Endodermal cell (in vitro differentiated cells): ENCODE measurements at regions not wholly inside any gene's neighbourhood (a gene's known extent, or its start where the extent isn't known, plus 50 kb on each side); places are given as distances from the start of the nearest gene placed in this dataset.

ENCODE experiments used
- DNase-seq: peaks from one replicate; pipeline ENCODE4 v3.0.0-alpha.2; 2017
- H3K27ac ChIP-seq: 2 replicates; pipeline ENCODE4 v1.5.1; 2013; ENCODE audit warnings: mild to moderate bottlenecking, low read depth, low read length, moderate library complexity
- H3K27me3 ChIP-seq: 2 replicates; pipeline ENCODE4 v1.6.1; 2013; ENCODE audit warnings: mild to moderate bottlenecking, low read length, moderate library complexity; ENCODE audit not compliant: insufficient read depth, control insufficient read depth, poor library complexity, severe bottlenecking
- H3K36me3 ChIP-seq: 2 replicates; pipeline ENCODE4 v1.7.0; 2013; ENCODE audit warnings: mild to moderate bottlenecking, low read length, moderate library complexity; ENCODE audit not compliant: control insufficient read depth, insufficient read depth
- H3K4me1 ChIP-seq: one replicate; pipeline ENCODE4 v1.7.0; 2013; ENCODE audit warnings: low read length; ENCODE audit not compliant: control insufficient read depth, insufficient read depth
- H3K4me3 ChIP-seq: 2 replicates; pipeline ENCODE4 v1.5.1; 2013; ENCODE audit warnings: mild to moderate bottlenecking, low read length, moderate library complexity
- H3K9ac ChIP-seq: 2 replicates; pipeline ENCODE4 v1.6.1; 2013; ENCODE audit warnings: mild to moderate bottlenecking, low read length, moderate library complexity; ENCODE audit not compliant: poor library complexity, severe bottlenecking; ENCODE audit errors: extremely low read depth
- H3K9me3 ChIP-seq: 2 replicates; pipeline ENCODE4 v1.6.1; 2013; ENCODE audit warnings: mild to moderate bottlenecking, low read length, moderate library complexity; ENCODE audit not compliant: control insufficient read depth
- H3K27ac Mint-ChIP-seq: 2 replicates; pipeline ENCODE4 v1.8.0; 2020; ENCODE audit warnings: mixed read lengths
- H3K27me3 Mint-ChIP-seq: 2 replicates; pipeline ENCODE4 v1.8.0; 2021; ENCODE audit warnings: mild to moderate bottlenecking, mixed read lengths; ENCODE audit not compliant: insufficient read depth
- H3K36me3 Mint-ChIP-seq: 2 replicates; pipeline ENCODE4 v1.8.0; 2020; ENCODE audit warnings: low read depth, mixed read lengths
- H3K4me1 Mint-ChIP-seq: 2 replicates; pipeline ENCODE4 v1.8.0; 2020; ENCODE audit warnings: mixed read lengths
- H3K4me3 Mint-ChIP-seq: 2 replicates; pipeline ENCODE4 v1.8.0; 2020; ENCODE audit warnings: mild to moderate bottlenecking, moderate library complexity, mixed read lengths
- H3K9me3 Mint-ChIP-seq: 2 replicates; pipeline ENCODE4 v1.8.0; 2020; ENCODE audit warnings: mild to moderate bottlenecking, mixed read lengths
- WGBS, 2 experiments: methylation state at CpG; one replicate each; pipeline versions ENCODE4 v1.1.5 to v1.1.7; 2013; ENCODE audit warnings: missing lambda C conversion rate in 2 of 2, mixed read lengths in 1 of 2; ENCODE audit not compliant: insufficient coverage in 1 of 2, insufficient read length in 1 of 2; 5-methylcytosine and 5-hydroxymethylcytosine counted together
- TF ChIP-seq, protein P1 (sequence below): fragments of 200-600 bp; sonication (generic); conservative IDR thresholded peaks from 2 replicates; pipeline ENCODE4 v1.5.0; 2021; ENCODE audit warnings: antibody characterized with exemption, mild to moderate bottlenecking

- TF ChIP-seq, protein P1, sequence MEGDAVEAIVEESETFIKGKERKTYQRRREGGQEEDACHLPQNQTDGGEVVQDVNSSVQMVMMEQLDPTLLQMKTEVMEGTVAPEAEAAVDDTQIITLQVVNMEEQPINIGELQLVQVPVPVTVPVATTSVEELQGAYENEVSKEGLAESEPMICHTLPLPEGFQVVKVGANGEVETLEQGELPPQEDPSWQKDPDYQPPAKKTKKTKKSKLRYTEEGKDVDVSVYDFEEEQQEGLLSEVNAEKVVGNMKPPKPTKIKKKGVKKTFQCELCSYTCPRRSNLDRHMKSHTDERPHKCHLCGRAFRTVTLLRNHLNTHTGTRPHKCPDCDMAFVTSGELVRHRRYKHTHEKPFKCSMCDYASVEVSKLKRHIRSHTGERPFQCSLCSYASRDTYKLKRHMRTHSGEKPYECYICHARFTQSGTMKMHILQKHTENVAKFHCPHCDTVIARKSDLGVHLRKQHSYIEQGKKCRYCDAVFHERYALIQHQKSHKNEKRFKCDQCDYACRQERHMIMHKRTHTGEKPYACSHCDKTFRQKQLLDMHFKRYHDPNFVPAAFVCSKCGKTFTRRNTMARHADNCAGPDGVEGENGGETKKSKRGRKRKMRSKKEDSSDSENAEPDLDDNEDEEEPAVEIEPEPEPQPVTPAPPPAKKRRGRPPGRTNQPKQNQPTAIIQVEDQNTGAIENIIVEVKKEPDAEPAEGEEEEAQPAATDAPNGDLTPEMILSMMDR, result peak; percentile 50
- Mint-ChIP-seq H3K27ac (no peak overlapping the region), H3K36me3 (no peaks in the 10 kb centered on the region), H3K27me3 (peaks cover 39% of the 10 kb centered on the region), H3K4me3 (no peak overlapping the region), H3K4me1 (no peaks in the 10 kb centered on the region), H3K9me3 (no peaks in the 10 kb centered on the region)
- WGBS, 2 experiments, result 49 to 60% methylated on average over 2 to 4 of the region's 4 CpGs
- peaks cover 43% of the 10 kb centered on the region for H3K27me3 ChIP-seq
- H3K4me1 ChIP-seq, result no peaks in the 10 kb centered on the region
- H3K9me3 ChIP-seq, result no peaks in the 10 kb centered on the region
- H3K9ac ChIP-seq, result no peak overlapping the region
- peak; percentile 58 for DNase-seq
- no peak overlapping the region for H3K27ac ChIP-seq
- H3K36me3 ChIP-seq, result no peaks in the 10 kb centered on the region
- H3K4me3 ChIP-seq, result no peak overlapping the region
Measured at GRCh38 chr1:50329332-50329932, 93.8 kb downstream of the DMRTA2 start.

GRCh38 chr1:50328552-50328951, 94.7 kb downstream of the DMRTA2 start:
- Histone ChIP-seq H3K9me3 (no peaks in the 10 kb centered on the region), H3K4me3 (no peak overlapping the region), H3K27me3 (peaks cover 35% of the 10 kb centered on the region), H3K4me1 (no peaks in the 10 kb centered on the region), H3K36me3 (no peaks in the 10 kb centered on the region), H3K9ac (no peak overlapping the region), H3K27ac (no peak overlapping the region)
- no peak for DNase-seq
- WGBS, 2 experiments, result 66 to 76% methylated on average over 4 of the region's 4 CpGs
- Mint-ChIP-seq H3K36me3 (no peaks in the 10 kb centered on the region), H3K27ac (no peak overlapping the region), H3K4me1 (no peaks in the 10 kb centered on the region), H3K27me3 (peaks cover 31% of the 10 kb centered on the region), H3K9me3 (no peaks in the 10 kb centered on the region), H3K4me3 (no peak overlapping the region)
- TF ChIP-seq, protein P1, result no peak

GRCh38 chr1:50326026-50326425, 97.2 kb downstream of the DMRTA2 start:
- Mint-ChIP-seq H3K27ac (no peak overlapping the region), H3K9me3 (no peaks in the 10 kb centered on the region), H3K4me1 (no peaks in the 10 kb centered on the region), H3K27me3 (peaks cover 16% of the 10 kb centered on the region), H3K4me3 (no peak overlapping the region), H3K36me3 (no peaks in the 10 kb centered on the region)
- DNase-seq, result no peak
- Histone ChIP-seq H3K27ac (no peak overlapping the region), H3K4me3 (no peak overlapping the region), H3K27me3 (peaks cover 12% of the 10 kb centered on the region), H3K9me3 (no peaks in the 10 kb centered on the region), H3K4me1 (no peaks in the 10 kb centered on the region), H3K36me3 (no peaks in the 10 kb centered on the region), H3K9ac (no peak overlapping the region)
- 92 to 96% methylated on average over 5 to 17 of the region's 17 CpGs for WGBS, 2 experiments
- TF ChIP-seq, protein P1, result no peak
